Prostate gland (tissue), 2 donors: ENCODE measurements at regions not wholly inside any gene's neighbourhood (a gene's known extent, or its start where the extent isn't known, plus 50 kb on each side); places are given as distances from the start of the nearest gene placed in this dataset.

Source experiments
- CTCF ChIP-seq, 4 experiments: fragments of 200-600 bp in 2 of 4; fragments of 450-650 bp in 2 of 4; sonication (generic) in 2 of 4; IDR thresholded peaks; 1 replicate in 3 of 4; 2 replicates in 1 of 4; pipeline ENCODE4 v1.5.1; 2016 to 2019; ENCODE audit warnings: antibody characterized with exemption in 4 of 4, mild to moderate bottlenecking in 2 of 4, moderate library complexity in 2 of 4
- POLR2A ChIP-seq: fragments of 450-650 bp; IDR thresholded peaks from one replicate; pipeline ENCODE4 v1.6.1; 2016; ENCODE audit warnings: antibody characterized with exemption, mild to moderate bottlenecking
- POLR2AphosphoS5 ChIP-seq: sonication (generic); formaldehyde crosslinking; IDR thresholded peaks from one replicate; pipeline ENCODE4 v1.6.1; 2017; ENCODE audit warnings: antibody characterized with exemption

- TF ChIP-seq POLR2A, result no peak
- TF ChIP-seq CTCF (IDR thresholded peaks at IDR 0.05), result no peak
- no peak for TF ChIP-seq POLR2AphosphoS5
Measured at GRCh38 chr17:53270936-53271335, 551.8 kb upstream of the KIF2B start.
